ENCODE measurements at regions not wholly inside any gene's neighbourhood (a gene's known extent, or its start where the extent isn't known, plus 50 kb on each side); places are given as distances from the start of the nearest gene placed in this dataset.

- H3K9ac ChIP-seq (replicated peaks; ENCODE audit: extremely low read depth, insufficient read depth, low read length), result no peak overlapping the region
- FAIRE-seq, result no peak
- H3K4me3 ChIP-seq (replicated peaks in 1 of 3; ENCODE audit: insufficient read depth in 1 of 3, low read depth in 1 of 3, low read length in 3 of 3), result no peak overlapping the region
- no peaks in the 10 kb centered on the region for H3K9me3 ChIP-seq (replicated peaks; ENCODE audit: control insufficient read depth, insufficient read depth, low read length)
- dilution Hi-C loops (cut with MboI; ENCODE audit: extremely low pct_ligation_motif_present, low sequenced_read_pairs) (no loop called here), intact Hi-C loops (cut with micrococcal nuclease) (no loop called here)
- ChIA-PET CTCF (no interaction called here), POLR2A (no interaction called here)
- H4K20me1 ChIP-seq (replicated peaks; ENCODE audit: control insufficient read depth, extremely low read depth, insufficient read depth, low read length), result no peaks in the 10 kb centered on the region
- no peak overlapping the region for H3K27ac ChIP-seq (ENCODE audit: insufficient read depth, low read depth, low read length)
- no TSS peak for BruUV-seq (replicated peaks)
- H3K9me1 ChIP-seq (replicated peaks; ENCODE audit: control insufficient read depth, extremely low read depth, insufficient read depth, low read length), result no peaks in the 10 kb centered on the region
- no peaks in the 10 kb centered on the region for H3K27me3 ChIP-seq (ENCODE audit: control insufficient read depth in 2 of 2, insufficient read depth in 2 of 2, low read length in 2 of 2)
- no peaks in the 10 kb centered on the region for H3K4me1 ChIP-seq (ENCODE audit: control insufficient read depth, extremely low read depth, insufficient read depth, low read length)
- no peaks in the 10 kb centered on the region for H3K36me3 ChIP-seq (ENCODE audit: control insufficient read depth in 2 of 2, extremely low read depth in 1 of 2, insufficient read depth in 2 of 2, low read length in 2 of 2)
- H3K79me2 ChIP-seq (ENCODE audit: control insufficient read depth, insufficient read depth, low read length), result no peaks in the 10 kb centered on the region
- DNase-seq (ENCODE audit: low read depth, low spot score), result no peak
- no peak overlapping the region for H3K4me2 ChIP-seq (ENCODE audit: insufficient read depth, low read length)
- no peak for TF ChIP-seq MYC (IDR thresholded peaks at IDR 0.05; ENCODE audit: low read depth, low read length)
- TF ChIP-seq EZH2 (IDR thresholded peaks at IDR 0.05; ENCODE audit: borderline replicate concordance, low read depth, low read length, severe bottlenecking), result no peak
- no peak for TF ChIP-seq POLR2A (IDR thresholded peaks at IDR 0.05; ENCODE audit: low read depth, low read length)
- no peak for TF ChIP-seq POLR2AphosphoS5 (IDR thresholded peaks at IDR 0.05; ENCODE audit: insufficient read depth, low read depth, low read length)
- TF ChIP-seq GATA2 (IDR thresholded peaks at IDR 0.05; ENCODE audit: insufficient read depth, insufficient read length, low read depth, low read length), result no peak
- TF ChIP-seq CTCF (IDR thresholded peaks at IDR 0.05; ENCODE audit: extremely low read depth in 1 of 2, insufficient read depth in 1 of 2, low read depth in 1 of 2, low read length in 2 of 2), result no peak
- TF ChIP-seq FOS (IDR thresholded peaks at IDR 0.05; ENCODE audit: borderline replicate concordance, insufficient read depth, low read length), result no peak
- no peak for TF ChIP-seq JUN (IDR thresholded peaks at IDR 0.05; ENCODE audit: borderline replicate concordance, insufficient read depth, insufficient read length, low read depth)
- TF ChIP-seq MAX (IDR thresholded peaks at IDR 0.05; ENCODE audit: insufficient read depth, insufficient read length), result no peak
- no peak overlapping the region for H2AFZ ChIP-seq (ENCODE audit: low read depth, low read length)
Observed at GRCh38 chr16:55001931-55002330, 71.3 kb downstream of the IRX5 start.

Data from endothelial cell of umbilical vein (primary cell).